Keratinocyte (primary cell): ENCODE measurements at regions not wholly inside any gene's neighbourhood (a gene's known extent, or its start where the extent isn't known, plus 50 kb on each side); places are given as distances from the start of the nearest gene placed in this dataset.

Experiments
- DNase-seq: peaks from one replicate; pipeline ENCODE4 v3.0.0-alpha.2; 2011; ENCODE audit warnings: low read depth, missing footprints, low spot score
- FAIRE-seq: peaks from 2 replicates; lab custom pipeline; 2011; peaks lifted over from hg19 to GRCh38; lab: Jason Lieb, UNC
- H2AFZ ChIP-seq: 2 replicates; pipeline ENCODE4 v1.6.0; 2012; ENCODE audit warnings: low read length, control low read depth, inconsistent platforms; ENCODE audit not compliant: control insufficient read depth
- H3K27ac ChIP-seq: 2 replicates; pipeline ENCODE4 v1.5.1; 2011; ENCODE audit warnings: low read length; ENCODE audit not compliant: control insufficient read depth, insufficient read depth
- H3K27me3 ChIP-seq: 3 replicates; pipeline ENCODE4 v1.6.0; 2011; ENCODE audit warnings: low read length; ENCODE audit not compliant: control insufficient read depth, insufficient read depth; ENCODE audit errors: extremely low read depth
- H3K36me3 ChIP-seq, 2 experiments: 2 replicates in 1 of 2; 3 replicates in 1 of 2; pipeline ENCODE4 v1.5.1; 2011; ENCODE audit warnings: low read length in 2 of 2, mild to moderate bottlenecking in 1 of 2; ENCODE audit not compliant: control insufficient read depth in 2 of 2, insufficient read depth in 2 of 2; ENCODE audit errors: extremely low read depth in 1 of 2
- H3K4me1 ChIP-seq: 3 replicates; pipeline ENCODE4 v1.5.1; 2011; ENCODE audit warnings: low read length; ENCODE audit not compliant: control insufficient read depth, insufficient read depth; ENCODE audit errors: extremely low read depth
- H3K4me2 ChIP-seq: 3 replicates; pipeline ENCODE4 v1.6.0; 2011; ENCODE audit warnings: low read depth, low read length; ENCODE audit not compliant: control insufficient read depth, insufficient read depth; ENCODE audit errors: extremely low read depth
- H3K4me3 ChIP-seq, 3 experiments: fragments of 200-600 bp in 1 of 3; sonication (generic) in 1 of 3; 2 replicates in 2 of 3; 3 replicates in 1 of 3; pipeline ENCODE4 v1.5.1; 2011 to 2016; ENCODE audit warnings: low read length in 3 of 3, mild to moderate bottlenecking in 3 of 3, control low read depth in 2 of 3, inconsistent platforms in 1 of 3, low read depth in 1 of 3, mixed read lengths in 1 of 3, mixed run types in 1 of 3, moderate library complexity in 1 of 3; ENCODE audit not compliant: control insufficient read depth in 2 of 3, insufficient read depth in 2 of 3; ENCODE audit errors: extremely low read depth in 1 of 3
- H3K79me2 ChIP-seq: 2 replicates; pipeline ENCODE4 v1.6.0; 2012; ENCODE audit warnings: low read length; ENCODE audit not compliant: control insufficient read depth, insufficient read depth
- H3K9ac ChIP-seq: 3 replicates; pipeline ENCODE4 v1.6.0; 2011; ENCODE audit warnings: low read length; ENCODE audit not compliant: control insufficient read depth, insufficient read depth; ENCODE audit errors: extremely low read depth
- H3K9me1 ChIP-seq: 3 replicates; pipeline ENCODE4 v1.6.0; 2011; ENCODE audit warnings: low read length; ENCODE audit not compliant: control insufficient read depth, insufficient read depth; ENCODE audit errors: extremely low read depth
- H3K9me3 ChIP-seq: 2 replicates; pipeline ENCODE4 v1.5.1; 2012; ENCODE audit warnings: low read depth, low read length; ENCODE audit not compliant: control insufficient read depth
- H4K20me1 ChIP-seq: 3 replicates; pipeline ENCODE4 v1.6.0; 2011; ENCODE audit warnings: low read length; ENCODE audit not compliant: control insufficient read depth, insufficient read depth; ENCODE audit errors: extremely low read depth
- EZH2 ChIP-seq: IDR thresholded peaks from one replicate; pipeline ENCODE4 v1.6.1; 2012; ENCODE audit warnings: inconsistent platforms, mild to moderate bottlenecking, low read length, moderate library complexity
- dilution Hi-C: fragments of 300-500 bp; cut with MboI; formaldehyde crosslinking; loops from one replicate; pipeline ENCODE4 v1.7.0; 2020; ENCODE audit warnings: low sequenced_read_pairs; ENCODE audit not compliant: extremely low pct_ligation_motif_present
- TF ChIP-seq, protein P1 (sequence below), 3 experiments: IDR thresholded peaks in 1 of 3; conservative IDR thresholded peaks in 1 of 3; optimal IDR thresholded peaks in 1 of 3; 2 replicates in 2 of 3; 3 replicates in 1 of 3; pipeline versions ENCODE3 to v1.5.1; 2011; ENCODE audit warnings: low read length in 3 of 3, mild to moderate bottlenecking in 3 of 3, moderate library complexity in 2 of 3, control low read depth in 1 of 3, inconsistent platforms in 1 of 3; ENCODE audit not compliant: insufficient read depth in 2 of 3; ENCODE audit errors: extremely low read depth in 1 of 3

DNA sequence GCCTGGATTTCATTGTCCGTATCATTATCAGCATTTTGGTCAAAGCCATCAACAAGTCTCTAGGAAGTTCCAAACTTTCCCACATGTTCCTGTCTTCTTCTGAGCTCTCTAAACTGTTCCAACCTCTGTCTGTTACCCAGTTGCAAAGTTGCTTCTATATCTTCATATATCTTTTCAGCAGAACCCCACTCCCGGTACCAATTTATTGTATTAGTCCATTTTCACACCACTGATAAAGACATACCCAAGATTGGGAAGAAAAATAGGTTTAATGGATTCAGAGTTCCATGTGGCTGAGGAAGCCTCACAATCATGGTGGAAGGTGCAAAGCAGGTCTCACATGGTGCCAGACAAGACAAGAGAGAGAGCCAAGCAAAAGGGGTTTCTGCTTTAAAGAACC is 293.2 kb downstream of the EPM2A start:
- no peaks in the 10 kb centered on the region for H3K9me3 ChIP-seq
- H2AFZ ChIP-seq = no peak overlapping the region
- DNase-seq = no peak
- no peak for TF ChIP-seq EZH2
- TF ChIP-seq, protein P1, sequence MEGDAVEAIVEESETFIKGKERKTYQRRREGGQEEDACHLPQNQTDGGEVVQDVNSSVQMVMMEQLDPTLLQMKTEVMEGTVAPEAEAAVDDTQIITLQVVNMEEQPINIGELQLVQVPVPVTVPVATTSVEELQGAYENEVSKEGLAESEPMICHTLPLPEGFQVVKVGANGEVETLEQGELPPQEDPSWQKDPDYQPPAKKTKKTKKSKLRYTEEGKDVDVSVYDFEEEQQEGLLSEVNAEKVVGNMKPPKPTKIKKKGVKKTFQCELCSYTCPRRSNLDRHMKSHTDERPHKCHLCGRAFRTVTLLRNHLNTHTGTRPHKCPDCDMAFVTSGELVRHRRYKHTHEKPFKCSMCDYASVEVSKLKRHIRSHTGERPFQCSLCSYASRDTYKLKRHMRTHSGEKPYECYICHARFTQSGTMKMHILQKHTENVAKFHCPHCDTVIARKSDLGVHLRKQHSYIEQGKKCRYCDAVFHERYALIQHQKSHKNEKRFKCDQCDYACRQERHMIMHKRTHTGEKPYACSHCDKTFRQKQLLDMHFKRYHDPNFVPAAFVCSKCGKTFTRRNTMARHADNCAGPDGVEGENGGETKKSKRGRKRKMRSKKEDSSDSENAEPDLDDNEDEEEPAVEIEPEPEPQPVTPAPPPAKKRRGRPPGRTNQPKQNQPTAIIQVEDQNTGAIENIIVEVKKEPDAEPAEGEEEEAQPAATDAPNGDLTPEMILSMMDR (optimal IDR thresholded peaks at IDR 0.05 in 1 of 3, IDR thresholded peaks at IDR 0.05 in 1 of 3, conservative IDR thresholded peaks at IDR 0.05 in 1 of 3; ENCODE audit: extremely low read depth in 1 of 3, insufficient read depth in 2 of 3, low read length in 3 of 3) = no peak
- no peaks in the 10 kb centered on the region for H4K20me1 ChIP-seq
- H3K4me1 ChIP-seq = no peaks in the 10 kb centered on the region
- H3K27me3 ChIP-seq = no peaks in the 10 kb centered on the region
- FAIRE-seq = no peak
- H3K4me2 ChIP-seq = no peak overlapping the region
- H3K9ac ChIP-seq = no peak overlapping the region
- no peaks in the 10 kb centered on the region for H3K9me1 ChIP-seq
- no peaks in the 10 kb centered on the region for H3K79me2 ChIP-seq
- dilution Hi-C loops = no loop called here
- no peak overlapping the region for H3K27ac ChIP-seq
- no peaks in the 10 kb centered on the region for H3K36me3 ChIP-seq
- no peak overlapping the region for H3K4me3 ChIP-seq

DNA sequence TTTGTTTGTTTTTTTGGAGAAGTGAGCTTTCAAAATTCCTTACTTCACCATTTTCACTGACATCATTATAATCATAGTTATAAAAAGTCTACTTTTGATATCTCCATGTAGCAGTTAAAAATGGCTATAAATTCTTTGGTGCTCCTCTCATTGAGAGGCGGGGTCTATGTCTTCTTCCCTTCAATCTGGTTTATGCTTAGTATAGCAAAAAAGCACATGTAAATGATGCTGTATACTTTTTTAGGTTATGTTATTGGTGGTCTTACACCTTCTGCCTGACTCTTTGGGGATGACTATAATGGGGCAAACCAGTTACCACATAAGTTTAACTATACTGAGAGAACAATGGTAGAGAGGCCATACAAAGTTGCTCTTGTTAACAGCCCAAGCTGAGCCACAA is 289.6 kb downstream of the EPM2A start:
- H3K9me3 ChIP-seq = no peaks in the 10 kb centered on the region
- no peak overlapping the region for H3K4me2 ChIP-seq
- no peaks in the 10 kb centered on the region for H3K27me3 ChIP-seq
- no peak overlapping the region for H3K27ac ChIP-seq
- no peaks in the 10 kb centered on the region for H3K79me2 ChIP-seq
- H3K9me1 ChIP-seq = no peaks in the 10 kb centered on the region
- dilution Hi-C loops = no loop called here
- FAIRE-seq (no peak), DNase-seq (no peak)
- H4K20me1 ChIP-seq = no peaks in the 10 kb centered on the region
- no peaks in the 10 kb centered on the region for H3K4me1 ChIP-seq
- H3K4me3 ChIP-seq = no peak overlapping the region
- H3K9ac ChIP-seq = no peak overlapping the region
- H2AFZ ChIP-seq = no peak overlapping the region
- no peaks in the 10 kb centered on the region for H3K36me3 ChIP-seq
- no peak for TF ChIP-seq EZH2
- TF ChIP-seq, protein P1 (optimal IDR thresholded peaks at IDR 0.05 in 1 of 3, IDR thresholded peaks at IDR 0.05 in 1 of 3, conservative IDR thresholded peaks at IDR 0.05 in 1 of 3; ENCODE audit: extremely low read depth in 1 of 3, insufficient read depth in 2 of 3, low read length in 3 of 3) = no peak
